GM12875 (cell line): ENCODE measurements at regions not wholly inside any gene's neighbourhood (a gene's known extent, or its start where the extent isn't known, plus 50 kb on each side); places are given as distances from the start of the nearest gene placed in this dataset.

ENCODE experiments used
- H3K4me3 ChIP-seq: one replicate; pipeline ENCODE4 v1.5.1; 2011; ENCODE audit warnings: low read depth, low read length, control low read depth
- TF ChIP-seq, protein P1 (sequence below): IDR thresholded peaks from 2 replicates; pipeline ENCODE4 v1.5.1; 2011; ENCODE audit warnings: low read depth, mild to moderate bottlenecking, control low read depth, inconsistent platforms, low read length, moderate library complexity, borderline replicate concordance; ENCODE audit not compliant: insufficient read depth

- no peak overlapping the region for H3K4me3 ChIP-seq
Measured at GRCh38 chr21:22925032-22925431, 1926.8 kb downstream of the NCAM2 start.

DNA sequence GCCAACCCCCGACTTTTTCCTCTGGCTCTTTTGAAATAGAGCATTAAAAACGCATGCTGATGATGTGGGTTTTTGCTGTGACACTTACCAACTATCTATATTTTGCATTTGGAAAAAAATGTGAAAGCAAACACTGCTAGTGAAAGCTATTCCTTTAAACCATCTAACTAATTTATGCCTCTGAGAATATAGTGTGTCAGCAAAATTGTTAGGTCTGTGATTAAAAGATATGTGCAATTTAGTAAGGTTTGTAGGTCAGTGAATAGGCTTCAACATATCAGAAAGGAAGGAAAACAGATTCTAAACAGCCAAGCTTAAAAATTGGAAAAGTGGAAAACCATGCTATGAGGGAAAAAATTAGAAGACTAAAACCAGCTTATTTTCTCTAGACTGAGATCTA, 1929.3 kb downstream of the NCAM2 start:
- H3K4me3 ChIP-seq = no peak overlapping the region
- TF ChIP-seq, protein P1, sequence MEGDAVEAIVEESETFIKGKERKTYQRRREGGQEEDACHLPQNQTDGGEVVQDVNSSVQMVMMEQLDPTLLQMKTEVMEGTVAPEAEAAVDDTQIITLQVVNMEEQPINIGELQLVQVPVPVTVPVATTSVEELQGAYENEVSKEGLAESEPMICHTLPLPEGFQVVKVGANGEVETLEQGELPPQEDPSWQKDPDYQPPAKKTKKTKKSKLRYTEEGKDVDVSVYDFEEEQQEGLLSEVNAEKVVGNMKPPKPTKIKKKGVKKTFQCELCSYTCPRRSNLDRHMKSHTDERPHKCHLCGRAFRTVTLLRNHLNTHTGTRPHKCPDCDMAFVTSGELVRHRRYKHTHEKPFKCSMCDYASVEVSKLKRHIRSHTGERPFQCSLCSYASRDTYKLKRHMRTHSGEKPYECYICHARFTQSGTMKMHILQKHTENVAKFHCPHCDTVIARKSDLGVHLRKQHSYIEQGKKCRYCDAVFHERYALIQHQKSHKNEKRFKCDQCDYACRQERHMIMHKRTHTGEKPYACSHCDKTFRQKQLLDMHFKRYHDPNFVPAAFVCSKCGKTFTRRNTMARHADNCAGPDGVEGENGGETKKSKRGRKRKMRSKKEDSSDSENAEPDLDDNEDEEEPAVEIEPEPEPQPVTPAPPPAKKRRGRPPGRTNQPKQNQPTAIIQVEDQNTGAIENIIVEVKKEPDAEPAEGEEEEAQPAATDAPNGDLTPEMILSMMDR = no peak

More at GRCh38 chr21:22925032-22925431, 1926.8 kb downstream of the NCAM2 start:
- TF ChIP-seq, protein P1 = no peak

DNA sequence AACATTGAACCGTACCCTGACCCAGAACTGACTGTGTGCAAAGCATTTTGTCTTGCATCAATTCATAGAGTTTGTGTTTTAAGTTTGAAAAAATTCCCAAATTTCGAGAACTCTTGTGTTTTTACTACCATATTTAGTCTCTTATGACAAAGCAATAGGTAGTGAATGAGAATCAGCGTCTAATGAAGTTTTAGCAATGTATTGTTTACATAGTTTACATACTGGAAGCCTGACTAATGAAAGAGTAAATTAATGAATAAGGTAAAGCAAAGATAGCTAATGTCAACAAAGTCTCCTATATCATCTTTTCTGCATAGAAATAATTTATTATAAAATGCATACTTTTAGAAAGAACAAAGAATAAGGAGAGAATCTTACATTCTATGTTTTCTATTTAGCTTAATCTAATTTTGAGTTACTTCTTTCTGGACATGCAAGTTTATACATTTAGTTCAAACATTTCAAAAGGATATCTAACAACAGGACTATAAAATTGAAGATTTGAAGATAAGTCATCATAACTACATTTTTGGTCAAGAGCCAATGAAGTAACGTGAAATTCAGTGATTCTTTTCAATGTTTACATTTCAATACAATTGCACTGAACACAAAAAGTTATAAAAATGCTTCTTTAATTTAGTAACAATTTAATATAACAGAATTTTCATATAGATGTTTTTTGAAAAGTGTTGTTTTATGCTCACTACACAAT, 1943.7 kb downstream of the NCAM2 start:
- no peak overlapping the region for H3K4me3 ChIP-seq
- TF ChIP-seq, protein P1 = no peak

GRCh38 chr21:22955559-22955958, 1957.3 kb downstream of the NCAM2 start:
- TF ChIP-seq, protein P1 = no peak
- H3K4me3 ChIP-seq = no peak overlapping the region

GRCh38 chr21:22961258-22961657, 1963.0 kb downstream of the NCAM2 start:
- TF ChIP-seq, protein P1 = no peak

DNA sequence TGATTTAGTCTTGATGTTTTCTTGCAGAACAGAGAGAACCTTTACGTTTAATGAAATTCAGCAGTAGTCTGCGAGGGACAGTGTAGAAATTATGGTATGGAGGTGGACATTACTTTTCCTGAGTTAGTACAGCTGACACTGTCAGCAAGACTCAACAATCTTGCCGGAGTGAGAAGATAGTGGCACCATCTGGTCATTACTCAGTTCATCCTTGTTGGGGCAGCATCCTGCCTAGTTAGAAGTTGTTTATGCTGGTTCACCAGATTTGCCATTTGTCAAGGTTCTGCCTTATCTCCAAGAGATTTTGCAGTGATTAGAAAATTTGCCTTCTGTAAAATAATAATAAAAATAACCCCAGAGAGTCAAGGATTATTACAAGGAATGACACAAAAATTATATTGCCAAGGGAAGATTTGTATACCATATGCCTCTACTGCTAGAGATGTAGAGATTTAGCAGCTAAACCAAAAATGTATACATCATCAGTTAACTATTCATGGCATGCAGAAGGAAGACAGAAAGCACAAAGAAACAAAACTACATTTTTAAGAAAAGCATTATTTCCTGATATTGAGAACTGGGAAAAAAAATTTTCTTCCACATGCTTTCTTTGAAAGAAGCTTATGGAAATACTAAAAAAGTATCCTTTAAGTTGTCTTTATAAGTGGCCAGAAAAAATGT, 1967.4 kb downstream of the NCAM2 start:
- TF ChIP-seq, protein P1 = no peak
- no peak overlapping the region for H3K4me3 ChIP-seq

More at GRCh38 chr21:22961258-22961657, 1963.0 kb downstream of the NCAM2 start:
- H3K4me3 ChIP-seq = no peak overlapping the region

DNA sequence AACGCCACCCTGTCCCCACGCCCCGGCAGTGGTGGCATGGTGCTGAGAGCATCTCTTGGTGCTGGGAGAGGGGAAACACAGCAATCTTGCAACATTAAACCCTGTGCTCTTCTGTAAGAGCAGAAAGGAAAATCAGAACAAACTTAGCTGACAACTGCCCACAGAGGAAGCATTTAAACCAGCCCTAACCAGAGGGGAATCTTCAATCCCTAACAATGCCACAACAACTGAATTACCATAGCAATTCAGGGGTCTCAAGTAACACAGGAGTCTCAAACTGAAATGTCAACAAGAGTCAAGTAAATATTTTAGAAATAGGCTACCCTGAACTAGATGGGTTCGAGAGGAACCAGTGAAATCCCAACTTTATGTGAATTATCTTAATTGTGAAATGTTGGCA, 1983.6 kb downstream of the NCAM2 start:
- H3K4me3 ChIP-seq = no peak overlapping the region
- TF ChIP-seq, protein P1 = no peak
